Endodermal cell (in vitro differentiated cells): ENCODE measurements at regions not wholly inside any gene's neighbourhood (a gene's known extent, or its start where the extent isn't known, plus 50 kb on each side); places are given as distances from the start of the nearest gene placed in this dataset.

ENCODE experiments used
- DNase-seq: peaks from one replicate; pipeline ENCODE4 v3.0.0-alpha.2; 2017
- H3K27ac ChIP-seq: 2 replicates; pipeline ENCODE4 v1.5.1; 2013; ENCODE audit warnings: mild to moderate bottlenecking, low read depth, low read length, moderate library complexity
- H3K27me3 ChIP-seq: 2 replicates; pipeline ENCODE4 v1.6.1; 2013; ENCODE audit warnings: mild to moderate bottlenecking, low read length, moderate library complexity; ENCODE audit not compliant: insufficient read depth, control insufficient read depth, poor library complexity, severe bottlenecking
- H3K36me3 ChIP-seq: 2 replicates; pipeline ENCODE4 v1.7.0; 2013; ENCODE audit warnings: mild to moderate bottlenecking, low read length, moderate library complexity; ENCODE audit not compliant: control insufficient read depth, insufficient read depth
- H3K4me1 ChIP-seq: one replicate; pipeline ENCODE4 v1.7.0; 2013; ENCODE audit warnings: low read length; ENCODE audit not compliant: control insufficient read depth, insufficient read depth
- H3K4me3 ChIP-seq: 2 replicates; pipeline ENCODE4 v1.5.1; 2013; ENCODE audit warnings: mild to moderate bottlenecking, low read length, moderate library complexity
- H3K9ac ChIP-seq: 2 replicates; pipeline ENCODE4 v1.6.1; 2013; ENCODE audit warnings: mild to moderate bottlenecking, low read length, moderate library complexity; ENCODE audit not compliant: poor library complexity, severe bottlenecking; ENCODE audit errors: extremely low read depth
- H3K9me3 ChIP-seq: 2 replicates; pipeline ENCODE4 v1.6.1; 2013; ENCODE audit warnings: mild to moderate bottlenecking, low read length, moderate library complexity; ENCODE audit not compliant: control insufficient read depth
- H3K27ac Mint-ChIP-seq: 2 replicates; pipeline ENCODE4 v1.8.0; 2020; ENCODE audit warnings: mixed read lengths
- H3K27me3 Mint-ChIP-seq: 2 replicates; pipeline ENCODE4 v1.8.0; 2021; ENCODE audit warnings: mild to moderate bottlenecking, mixed read lengths; ENCODE audit not compliant: insufficient read depth
- H3K36me3 Mint-ChIP-seq: 2 replicates; pipeline ENCODE4 v1.8.0; 2020; ENCODE audit warnings: low read depth, mixed read lengths
- H3K4me1 Mint-ChIP-seq: 2 replicates; pipeline ENCODE4 v1.8.0; 2020; ENCODE audit warnings: mixed read lengths
- H3K4me3 Mint-ChIP-seq: 2 replicates; pipeline ENCODE4 v1.8.0; 2020; ENCODE audit warnings: mild to moderate bottlenecking, moderate library complexity, mixed read lengths
- H3K9me3 Mint-ChIP-seq: 2 replicates; pipeline ENCODE4 v1.8.0; 2020; ENCODE audit warnings: mild to moderate bottlenecking, mixed read lengths
- WGBS, 2 experiments: methylation state at CpG; one replicate each; pipeline versions ENCODE4 v1.1.5 to v1.1.7; 2013; ENCODE audit warnings: missing lambda C conversion rate in 2 of 2, mixed read lengths in 1 of 2; ENCODE audit not compliant: insufficient coverage in 1 of 2, insufficient read length in 1 of 2; 5-methylcytosine and 5-hydroxymethylcytosine counted together
- TF ChIP-seq, protein P1 (sequence below): fragments of 200-600 bp; sonication (generic); conservative IDR thresholded peaks from 2 replicates; pipeline ENCODE4 v1.5.0; 2021; ENCODE audit warnings: antibody characterized with exemption, mild to moderate bottlenecking

DNA sequence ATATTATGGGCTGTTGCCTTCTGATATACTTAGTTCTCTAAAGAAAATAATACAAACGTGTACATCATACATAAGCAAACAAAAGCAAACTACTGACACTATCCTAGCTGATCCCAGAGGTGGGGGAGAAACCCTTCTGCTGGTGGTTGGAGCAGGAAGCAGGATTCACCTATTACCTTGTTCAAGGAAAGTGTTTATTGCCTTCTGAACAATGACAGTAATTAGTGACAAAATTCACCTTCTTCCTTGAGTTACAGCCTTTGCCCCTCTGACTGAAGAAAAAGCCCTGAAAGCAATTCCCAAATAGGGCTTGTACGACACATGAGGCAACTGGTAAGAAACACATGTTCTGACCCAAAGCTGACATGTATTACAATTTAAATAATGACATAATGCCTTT, 118.8 kb upstream of the AKR1E2 start:
- Mint-ChIP-seq H3K9me3 (no peaks in the 10 kb centered on the region), H3K36me3 (no peaks in the 10 kb centered on the region), H3K27ac (no peak overlapping the region), H3K4me3 (no peak overlapping the region), H3K4me1 (no peaks in the 10 kb centered on the region), H3K27me3 (no peaks in the 10 kb centered on the region)
- Histone ChIP-seq H3K27me3 (no peaks in the 10 kb centered on the region), H3K4me1 (no peaks in the 10 kb centered on the region), H3K9ac (no peak overlapping the region), H3K36me3 (no peaks in the 10 kb centered on the region), H3K4me3 (no peak overlapping the region), H3K9me3 (no peaks in the 10 kb centered on the region), H3K27ac (no peak overlapping the region)
- 98% methylated on average over 2 of the region's 2 CpGs; no CpG with 5 or more reads in 1 of the 2 experiments for WGBS, 2 experiments
- TF ChIP-seq, protein P1, sequence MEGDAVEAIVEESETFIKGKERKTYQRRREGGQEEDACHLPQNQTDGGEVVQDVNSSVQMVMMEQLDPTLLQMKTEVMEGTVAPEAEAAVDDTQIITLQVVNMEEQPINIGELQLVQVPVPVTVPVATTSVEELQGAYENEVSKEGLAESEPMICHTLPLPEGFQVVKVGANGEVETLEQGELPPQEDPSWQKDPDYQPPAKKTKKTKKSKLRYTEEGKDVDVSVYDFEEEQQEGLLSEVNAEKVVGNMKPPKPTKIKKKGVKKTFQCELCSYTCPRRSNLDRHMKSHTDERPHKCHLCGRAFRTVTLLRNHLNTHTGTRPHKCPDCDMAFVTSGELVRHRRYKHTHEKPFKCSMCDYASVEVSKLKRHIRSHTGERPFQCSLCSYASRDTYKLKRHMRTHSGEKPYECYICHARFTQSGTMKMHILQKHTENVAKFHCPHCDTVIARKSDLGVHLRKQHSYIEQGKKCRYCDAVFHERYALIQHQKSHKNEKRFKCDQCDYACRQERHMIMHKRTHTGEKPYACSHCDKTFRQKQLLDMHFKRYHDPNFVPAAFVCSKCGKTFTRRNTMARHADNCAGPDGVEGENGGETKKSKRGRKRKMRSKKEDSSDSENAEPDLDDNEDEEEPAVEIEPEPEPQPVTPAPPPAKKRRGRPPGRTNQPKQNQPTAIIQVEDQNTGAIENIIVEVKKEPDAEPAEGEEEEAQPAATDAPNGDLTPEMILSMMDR, result no peak
- DNase-seq, result no peak

DNA sequence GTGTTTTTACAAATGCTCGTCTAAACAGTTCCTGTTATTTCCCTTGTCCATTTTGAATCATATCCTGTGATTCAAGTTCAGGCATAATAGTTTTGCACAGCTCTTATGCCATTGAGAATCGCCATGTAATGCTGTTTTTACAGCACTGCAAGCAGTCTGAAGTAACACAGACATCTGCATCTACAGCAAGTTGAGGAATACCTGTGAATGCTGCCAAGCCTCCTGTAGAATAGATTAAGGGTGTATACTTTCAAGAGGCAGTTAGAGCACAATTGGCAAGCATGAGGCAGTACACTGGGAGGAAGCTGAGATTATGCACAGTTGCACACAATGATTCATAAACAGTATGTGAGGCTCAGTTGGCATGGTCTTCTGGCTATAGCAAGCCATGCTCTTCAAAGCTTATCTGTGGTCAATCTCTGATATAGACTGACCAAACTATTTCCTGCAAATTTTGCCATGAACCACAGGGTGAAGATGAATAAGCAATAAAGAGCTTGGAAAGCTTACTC, 121.9 kb upstream of the AKR1E2 start:
- no peak overlapping the region for H3K27ac ChIP-seq
- H3K9me3 ChIP-seq, result no peaks in the 10 kb centered on the region
- H3K9ac ChIP-seq, result no peak overlapping the region
- no peaks in the 10 kb centered on the region for H3K27me3 Mint-ChIP-seq
- H3K27me3 ChIP-seq, result no peaks in the 10 kb centered on the region
- no peak overlapping the region for H3K4me3 Mint-ChIP-seq
- no peaks in the 10 kb centered on the region for H3K4me1 Mint-ChIP-seq
- no peaks in the 10 kb centered on the region for H3K4me1 ChIP-seq
- TF ChIP-seq, protein P1, result no peak
- H3K36me3 ChIP-seq, result no peaks in the 10 kb centered on the region
- H3K9me3 Mint-ChIP-seq, result no peaks in the 10 kb centered on the region
- H3K36me3 Mint-ChIP-seq, result no peaks in the 10 kb centered on the region
- no peak for DNase-seq
- H3K27ac Mint-ChIP-seq, result no peak overlapping the region
- 73% methylated on average over 2 of the region's 2 CpGs for WGBS, 2 experiments
- no peak overlapping the region for H3K4me3 ChIP-seq

DNA sequence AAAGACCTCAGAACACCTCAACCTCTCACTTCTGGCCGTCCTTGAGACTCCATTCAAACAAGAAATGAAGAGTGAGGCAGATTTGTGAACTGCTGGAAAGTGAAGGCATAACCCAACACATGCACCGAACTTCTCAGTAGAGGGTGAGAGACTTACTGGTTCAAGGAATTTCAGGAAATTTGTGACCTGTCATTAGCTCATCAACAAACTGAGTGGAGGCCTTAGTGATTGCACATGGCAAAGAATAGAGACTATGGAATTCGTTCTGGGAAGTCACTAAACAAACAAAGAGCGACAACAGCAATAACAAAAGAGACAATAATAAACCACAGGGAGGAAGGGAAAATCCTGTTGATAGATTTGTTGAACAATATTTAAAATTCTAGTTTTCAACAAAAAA, 125.0 kb upstream of the AKR1E2 start:
- no peaks in the 10 kb centered on the region for H3K36me3 Mint-ChIP-seq
- H3K4me1 Mint-ChIP-seq, result no peaks in the 10 kb centered on the region
- H3K9me3 ChIP-seq, result no peaks in the 10 kb centered on the region
- no peak for DNase-seq
- no peaks in the 10 kb centered on the region for H3K4me1 ChIP-seq
- 72 to 93% methylated on average over 2 to 4 of the region's 4 CpGs for WGBS, 2 experiments
- no peak overlapping the region for H3K27ac Mint-ChIP-seq
- no peaks in the 10 kb centered on the region for H3K27me3 ChIP-seq
- H3K9me3 Mint-ChIP-seq, result no peaks in the 10 kb centered on the region
- TF ChIP-seq, protein P1, result no peak
- H3K27me3 Mint-ChIP-seq, result no peaks in the 10 kb centered on the region
- no peak overlapping the region for H3K4me3 ChIP-seq
- no peak overlapping the region for H3K9ac ChIP-seq
- no peak overlapping the region for H3K27ac ChIP-seq
- H3K36me3 ChIP-seq, result no peaks in the 10 kb centered on the region
- no peak overlapping the region for H3K4me3 Mint-ChIP-seq
